ENCODE measurements at regions not wholly inside any gene's neighbourhood (a gene's known extent, or its start where the extent isn't known, plus 50 kb on each side); places are given as distances from the start of the nearest gene placed in this dataset.
"Not testable (repeated sequence)": the region's sequence is repeated elsewhere in the genome, so short reads cannot be mapped to it uniquely, and the experiment has no call there.

DNA sequence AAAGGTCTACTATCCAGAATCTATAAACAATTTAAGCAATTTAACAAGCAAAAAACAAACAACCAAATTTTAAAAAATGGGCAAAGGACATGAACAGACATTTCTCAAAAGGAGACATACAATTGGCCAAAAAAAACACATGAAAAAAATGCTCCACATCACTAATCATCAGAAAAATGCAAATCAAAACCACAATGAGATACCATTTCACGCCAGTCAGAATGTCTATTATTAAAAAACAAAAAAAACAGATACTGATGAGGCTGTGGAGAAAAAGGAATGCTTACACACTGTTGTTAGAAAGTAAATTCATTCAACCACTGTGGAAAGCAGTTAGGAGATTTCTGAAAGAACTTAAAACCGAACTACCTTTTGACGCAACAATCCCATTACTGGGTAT lies 66.4 kb upstream of the SESTD1 start:
- no peaks in the 10 kb centered on the region for H3K36me3 ChIP-seq (ENCODE audit: insufficient read depth)
- TF ChIP-seq, protein P1, sequence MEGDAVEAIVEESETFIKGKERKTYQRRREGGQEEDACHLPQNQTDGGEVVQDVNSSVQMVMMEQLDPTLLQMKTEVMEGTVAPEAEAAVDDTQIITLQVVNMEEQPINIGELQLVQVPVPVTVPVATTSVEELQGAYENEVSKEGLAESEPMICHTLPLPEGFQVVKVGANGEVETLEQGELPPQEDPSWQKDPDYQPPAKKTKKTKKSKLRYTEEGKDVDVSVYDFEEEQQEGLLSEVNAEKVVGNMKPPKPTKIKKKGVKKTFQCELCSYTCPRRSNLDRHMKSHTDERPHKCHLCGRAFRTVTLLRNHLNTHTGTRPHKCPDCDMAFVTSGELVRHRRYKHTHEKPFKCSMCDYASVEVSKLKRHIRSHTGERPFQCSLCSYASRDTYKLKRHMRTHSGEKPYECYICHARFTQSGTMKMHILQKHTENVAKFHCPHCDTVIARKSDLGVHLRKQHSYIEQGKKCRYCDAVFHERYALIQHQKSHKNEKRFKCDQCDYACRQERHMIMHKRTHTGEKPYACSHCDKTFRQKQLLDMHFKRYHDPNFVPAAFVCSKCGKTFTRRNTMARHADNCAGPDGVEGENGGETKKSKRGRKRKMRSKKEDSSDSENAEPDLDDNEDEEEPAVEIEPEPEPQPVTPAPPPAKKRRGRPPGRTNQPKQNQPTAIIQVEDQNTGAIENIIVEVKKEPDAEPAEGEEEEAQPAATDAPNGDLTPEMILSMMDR (conservative IDR thresholded peaks at IDR 0.05; ENCODE audit: low read depth, low read length): no peak
- H3K4me1 ChIP-seq (ENCODE audit: low read depth, poor library complexity, severe bottlenecking): no peaks in the 10 kb centered on the region
- H3K4me3 ChIP-seq (IDR thresholded peaks at IDR 0.05; ENCODE audit: insufficient read depth, low read depth, low read length): no peak overlapping the region
- H3K27me3 ChIP-seq (ENCODE audit: insufficient read depth, low read depth): no peaks in the 10 kb centered on the region
- no peak overlapping the region for H2AFZ ChIP-seq (ENCODE audit: low read depth)
- no peak overlapping the region for H3K4me2 ChIP-seq
- H3K79me2 ChIP-seq (ENCODE audit: insufficient read depth, low read depth): no peaks in the 10 kb centered on the region
- H4K20me1 ChIP-seq (ENCODE audit: insufficient read depth): no peaks in the 10 kb centered on the region
- no peak overlapping the region for H3K9ac ChIP-seq
- H3K27ac ChIP-seq: no peak overlapping the region

DNA sequence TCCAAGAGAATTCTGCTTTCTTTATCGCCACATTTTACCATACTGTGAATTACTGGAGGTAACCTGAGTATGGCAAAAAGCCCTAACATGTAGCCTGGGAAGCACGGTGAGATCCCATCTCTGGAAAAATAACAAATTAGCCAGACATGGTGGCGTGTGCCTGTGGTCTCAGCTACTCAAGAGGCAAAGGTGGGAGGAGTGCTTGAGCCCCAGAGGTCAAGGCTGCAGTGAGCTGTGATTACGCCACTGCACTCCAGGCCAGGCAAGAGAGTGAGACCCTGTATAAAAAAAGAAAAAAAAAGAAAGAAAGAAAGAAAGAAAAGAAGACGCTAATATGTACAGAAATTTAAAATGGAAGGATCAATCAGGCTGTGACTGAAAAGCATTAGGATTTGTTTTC lies 57.7 kb upstream of the SESTD1 start:
- Histone ChIP-seq H3K4me2 (no peak overlapping the region), H3K27me3 (ENCODE audit: insufficient read depth, low read depth) (no peaks in the 10 kb centered on the region), H4K20me1 (ENCODE audit: insufficient read depth) (no peaks in the 10 kb centered on the region), H3K36me3 (ENCODE audit: insufficient read depth) (no peaks in the 10 kb centered on the region), H3K27ac (no peak overlapping the region), H3K4me3 (IDR thresholded peaks at IDR 0.05; ENCODE audit: insufficient read depth, low read depth, low read length) (no peak overlapping the region), H2AFZ (ENCODE audit: low read depth) (no peak overlapping the region), H3K79me2 (ENCODE audit: insufficient read depth, low read depth) (no peaks in the 10 kb centered on the region), H3K9ac (no peak overlapping the region), H3K4me1 (ENCODE audit: low read depth, poor library complexity, severe bottlenecking) (no peaks in the 10 kb centered on the region)
- TF ChIP-seq, protein P1 (conservative IDR thresholded peaks at IDR 0.05; ENCODE audit: low read depth, low read length): no peak

DNA sequence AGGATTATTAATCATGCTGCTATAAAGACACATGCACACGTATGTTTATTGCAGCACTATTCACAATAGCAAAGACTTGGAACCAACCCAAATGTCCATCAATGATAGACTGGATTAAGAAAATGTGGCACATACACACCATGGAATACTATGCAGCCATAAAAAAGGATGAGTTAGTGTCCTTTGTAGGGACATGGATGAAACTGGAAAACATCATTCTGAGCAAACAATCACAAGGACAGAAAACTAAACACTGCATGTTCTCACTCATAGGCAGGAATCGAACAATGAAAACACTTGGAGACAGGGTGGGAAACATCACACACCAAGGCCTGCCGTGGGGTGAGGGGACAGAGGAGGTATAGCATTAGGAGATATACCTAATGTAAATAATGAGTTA lies 56.4 kb upstream of the SESTD1 start:
- H3K4me2 ChIP-seq; H3K79me2 ChIP-seq (ENCODE audit: insufficient read depth, low read depth); H3K4me3 ChIP-seq (IDR thresholded peaks at IDR 0.05; ENCODE audit: insufficient read depth, low read depth, low read length); H3K36me3 ChIP-seq (ENCODE audit: insufficient read depth); H4K20me1 ChIP-seq (ENCODE audit: insufficient read depth); H3K4me1 ChIP-seq (ENCODE audit: low read depth, poor library complexity, severe bottlenecking); H3K9ac ChIP-seq; H3K27ac ChIP-seq; H3K27me3 ChIP-seq (ENCODE audit: insufficient read depth, low read depth); H2AFZ ChIP-seq (ENCODE audit: low read depth): not testable (repeated sequence)

DNA sequence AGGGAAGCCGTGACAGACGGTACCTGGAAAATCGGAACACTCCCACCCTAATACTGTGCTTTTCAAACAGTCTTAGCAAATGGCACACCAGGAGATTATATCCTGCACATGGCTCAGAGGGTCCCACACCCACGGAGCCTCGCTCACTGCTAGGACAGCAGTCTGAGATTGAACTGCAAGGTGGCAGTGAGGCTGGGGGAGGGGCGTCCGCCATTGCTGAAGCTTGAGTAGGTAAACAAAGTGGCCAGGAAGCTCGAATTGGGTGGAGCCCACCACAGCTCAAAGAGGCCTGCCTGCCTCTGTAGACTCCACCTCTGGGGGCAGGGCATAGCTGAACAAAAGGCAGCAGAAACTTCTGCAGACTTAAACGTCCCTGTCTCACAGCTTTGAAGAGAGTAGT lies 50.1 kb upstream of the SESTD1 start:
- H3K36me3 ChIP-seq (ENCODE audit: insufficient read depth); H3K79me2 ChIP-seq (ENCODE audit: insufficient read depth, low read depth); H3K27me3 ChIP-seq (ENCODE audit: insufficient read depth, low read depth); H3K4me1 ChIP-seq (ENCODE audit: low read depth, poor library complexity, severe bottlenecking); H2AFZ ChIP-seq (ENCODE audit: low read depth); H3K9ac ChIP-seq; H3K4me2 ChIP-seq; H3K4me3 ChIP-seq (IDR thresholded peaks at IDR 0.05; ENCODE audit: insufficient read depth, low read depth, low read length); H4K20me1 ChIP-seq (ENCODE audit: insufficient read depth); H3K27ac ChIP-seq: not testable (repeated sequence)

Data from KMS-11 (cell line).